H9 (cell line): ENCODE measurements at regions not wholly inside any gene's neighbourhood (a gene's known extent, or its start where the extent isn't known, plus 50 kb on each side); places are given as distances from the start of the nearest gene placed in this dataset.

Source experiments
- DNase-seq: peaks from one replicate; pipeline ENCODE4 v3.0.0-alpha.2; 2017
- H2AFZ ChIP-seq: one replicate; pipeline ENCODE4 v1.6.1; 2013; ENCODE audit warnings: mild to moderate bottlenecking, low read length, control low read depth, moderate library complexity
- H2AK5ac ChIP-seq: 2 replicates; pipeline ENCODE4 v1.6.1; 2013; ENCODE audit warnings: low read length, control low read depth, mixed read lengths; ENCODE audit not compliant: insufficient read length
- H2BK120ac ChIP-seq: one replicate; pipeline ENCODE4 v1.6.1; 2013; ENCODE audit warnings: low read depth, mild to moderate bottlenecking, low read length, control low read depth, inconsistent platforms; ENCODE audit not compliant: poor library complexity, severe bottlenecking
- H2BK12ac ChIP-seq: 2 replicates; pipeline ENCODE4 v1.6.1; 2013; ENCODE audit warnings: low read length, control low read depth, mixed read lengths, low read depth; ENCODE audit not compliant: insufficient read length
- H2BK15ac ChIP-seq: 2 replicates; pipeline ENCODE4 v1.6.1; 2013; ENCODE audit warnings: low read depth, low read length, control low read depth
- H2BK20ac ChIP-seq: one replicate; pipeline ENCODE4 v1.6.1; 2013; ENCODE audit warnings: low read depth, mild to moderate bottlenecking, low read length, control low read depth, inconsistent platforms; ENCODE audit not compliant: poor library complexity, severe bottlenecking
- H2BK5ac ChIP-seq: 2 replicates; pipeline ENCODE4 v1.6.1; 2013; ENCODE audit warnings: low read length, control low read depth, mixed read lengths; ENCODE audit not compliant: insufficient read length
- H3K14ac ChIP-seq: 2 replicates; pipeline ENCODE4 v1.6.1; 2013; ENCODE audit warnings: low read length, control low read depth; ENCODE audit not compliant: insufficient read depth
- H3K18ac ChIP-seq: 2 replicates; pipeline ENCODE4 v1.6.1; 2013; ENCODE audit warnings: low read depth, mild to moderate bottlenecking, mixed read lengths, low read length, control low read depth; ENCODE audit not compliant: insufficient read length
- H3K23ac ChIP-seq: 2 replicates; pipeline ENCODE4 v1.6.1; 2013; ENCODE audit warnings: low read length, control low read depth, mixed read lengths, low read depth; ENCODE audit not compliant: insufficient read length
- H3K23me2 ChIP-seq: 2 replicates; pipeline ENCODE4 v1.6.1; 2013; ENCODE audit warnings: low read depth, mild to moderate bottlenecking, mixed read lengths, low read length, control low read depth; ENCODE audit not compliant: insufficient read length, poor library complexity, severe bottlenecking
- H3K27ac ChIP-seq: 2 replicates; pipeline ENCODE4 v1.5.1; 2013; ENCODE audit warnings: low read length, control low read depth, mixed read lengths, low read depth; ENCODE audit not compliant: insufficient read length
- H3K27me3 ChIP-seq: 2 replicates; pipeline ENCODE4 v1.6.1; 2013; ENCODE audit warnings: low read length, control low read depth, inconsistent platforms; ENCODE audit not compliant: insufficient read depth
- H3K4ac ChIP-seq: 2 replicates; pipeline ENCODE4 v1.6.1; 2013; ENCODE audit warnings: low read depth, mild to moderate bottlenecking, control low read depth, inconsistent platforms, low read length, moderate library complexity
- H3K4me1 ChIP-seq: 2 replicates; pipeline ENCODE4 v1.6.1; 2013; ENCODE audit warnings: low read length, control low read depth, inconsistent platforms; ENCODE audit not compliant: insufficient read depth
- H3K4me2 ChIP-seq: 2 replicates; pipeline ENCODE4 v1.6.1; 2013; ENCODE audit warnings: low read length, control low read depth, mixed read lengths; ENCODE audit not compliant: insufficient read length, insufficient read depth
- H3K56ac ChIP-seq: 2 replicates; pipeline ENCODE4 v1.6.1; 2013; ENCODE audit warnings: low read depth, mild to moderate bottlenecking, mixed read lengths, low read length, control low read depth; ENCODE audit not compliant: insufficient read length
- H3K79me1 ChIP-seq: 2 replicates; pipeline ENCODE4 v1.6.1; 2013; ENCODE audit warnings: low read depth, mild to moderate bottlenecking, moderate library complexity, low read length, control low read depth, inconsistent platforms; ENCODE audit not compliant: insufficient read depth, poor library complexity, severe bottlenecking
- H3K79me2 ChIP-seq: 2 replicates; pipeline ENCODE4 v1.6.1; 2013; ENCODE audit warnings: low read length, control low read depth, inconsistent platforms; ENCODE audit not compliant: insufficient read depth
- H3K9ac ChIP-seq: 2 replicates; pipeline ENCODE4 v1.6.1; 2013; ENCODE audit warnings: low read length, control low read depth, mixed read lengths; ENCODE audit not compliant: insufficient read length; ENCODE audit errors: extremely low read depth
- H3K9me3 ChIP-seq: one replicate; pipeline ENCODE4 v1.6.1; 2013; ENCODE audit warnings: low read depth, low read length, inconsistent platforms; ENCODE audit not compliant: control insufficient read depth
- H3T11ph ChIP-seq: one replicate; pipeline ENCODE4 v1.6.1; 2013; ENCODE audit warnings: mild to moderate bottlenecking, low read length, control low read depth, inconsistent platforms
- H4K20me1 ChIP-seq: one replicate; pipeline ENCODE4 v1.6.1; 2013; ENCODE audit not compliant: control insufficient read depth, insufficient read length, insufficient read depth
- H4K5ac ChIP-seq: 2 replicates; pipeline ENCODE4 v1.6.1; 2013; ENCODE audit warnings: low read depth, mild to moderate bottlenecking, mixed read lengths, low read length, control low read depth; ENCODE audit not compliant: insufficient read length
- H4K8ac ChIP-seq: replicated peaks from 2 replicates; pipeline ENCODE4 v1.6.1; 2013; ENCODE audit warnings: low read length, control low read depth, mixed read lengths, low read depth; ENCODE audit not compliant: insufficient read length
- H4K91ac ChIP-seq: 2 replicates; pipeline ENCODE4 v1.6.1; 2013; ENCODE audit warnings: low read depth, mild to moderate bottlenecking, moderate library complexity, mixed read lengths, low read length, control low read depth; ENCODE audit not compliant: insufficient read length
- H3K27ac Mint-ChIP-seq, 3 experiments: 2 replicates in 2 of 3; 3 replicates in 1 of 3; pipeline ENCODE4 v1.8.0; 2020 to 2021; ENCODE audit warnings: mixed read lengths in 3 of 3, mild to moderate bottlenecking in 1 of 3, moderate library complexity in 1 of 3
- H3K27me3 Mint-ChIP-seq: 2 replicates; pipeline ENCODE4 v1.8.0; 2021; ENCODE audit warnings: low read depth, mild to moderate bottlenecking, moderate library complexity, mixed read lengths
- H3K36me3 Mint-ChIP-seq, 3 experiments: 2 replicates in 2 of 3; 3 replicates in 1 of 3; pipeline ENCODE4 v1.8.0; 2020 to 2021; ENCODE audit warnings: low read depth in 3 of 3, mixed read lengths in 3 of 3; ENCODE audit not compliant: insufficient read depth in 1 of 3
- H3K4me1 Mint-ChIP-seq, 2 experiments: 2 replicates each; pipeline ENCODE4 v1.8.0; 2020; ENCODE audit warnings: mixed read lengths in 2 of 2
- H3K4me3 Mint-ChIP-seq, 2 experiments: 2 replicates in 1 of 2; 3 replicates in 1 of 2; pipeline ENCODE4 v1.8.0; 2020 to 2021; ENCODE audit warnings: mild to moderate bottlenecking in 2 of 2, mixed read lengths in 2 of 2, moderate library complexity in 1 of 2
- H3K9me3 Mint-ChIP-seq, 2 experiments: 2 replicates in 1 of 2; 3 replicates in 1 of 2; pipeline ENCODE4 v1.8.0; 2020; ENCODE audit warnings: mild to moderate bottlenecking in 2 of 2, mixed read lengths in 2 of 2, moderate library complexity in 1 of 2
- WGBS: extraction: QIAGEN DNeasy Blood & Tissue Kit; methylation state at CpG from one replicate; pipeline ENCODE4 v1.1.7; 2013; ENCODE audit warnings: missing lambda C conversion rate, low lambda C conversion rate, mixed read lengths; ENCODE audit not compliant: insufficient read length; ENCODE audit errors: extremely low coverage; 5-methylcytosine and 5-hydroxymethylcytosine counted together
- TF ChIP-seq, protein P1 (sequence below): fragments of 200-600 bp; sonication (generic); conservative IDR thresholded peaks from 3 replicates; pipeline ENCODE4 v1.8.0; 2021; ENCODE audit warnings: antibody characterized with exemption, mild to moderate bottlenecking

- no peak overlapping the region for H2BK15ac ChIP-seq
- no peaks in the 10 kb centered on the region for H3K27me3 ChIP-seq
- Mint-ChIP-seq H3K9me3 (peaks cover 14 to 18% of the 10 kb centered on the region in 2 experiments), H3K36me3 (peaks cover 0 to 8% (median 0%) of the 10 kb centered on the region in 3 experiments; a peak in 1 of 7 replicates), H3K4me1 (peaks cover 6 to 7% of the 10 kb centered on the region in 2 experiments; a peak in 3 of 4 replicates), H3K27ac (no peak overlapping the region), H3K4me3 (no peak overlapping the region), H3K27me3 (no peaks in the 10 kb centered on the region)
- no peak overlapping the region for H3K23ac ChIP-seq
- no peak overlapping the region for H3K4ac ChIP-seq
- no peak overlapping the region for H3K56ac ChIP-seq
- no peak overlapping the region for H2BK20ac ChIP-seq
- no peak overlapping the region for H4K5ac ChIP-seq
- H3K18ac ChIP-seq = no peak overlapping the region
- H2BK5ac ChIP-seq = no peak overlapping the region
- H2BK12ac ChIP-seq = no peak overlapping the region
- no peak overlapping the region for H2BK120ac ChIP-seq
- H4K91ac ChIP-seq = no peak overlapping the region
- no peak overlapping the region for H2AK5ac ChIP-seq
- no peak overlapping the region for H3K4me2 ChIP-seq
- H2AFZ ChIP-seq = no peak overlapping the region
- TF ChIP-seq, protein P1, sequence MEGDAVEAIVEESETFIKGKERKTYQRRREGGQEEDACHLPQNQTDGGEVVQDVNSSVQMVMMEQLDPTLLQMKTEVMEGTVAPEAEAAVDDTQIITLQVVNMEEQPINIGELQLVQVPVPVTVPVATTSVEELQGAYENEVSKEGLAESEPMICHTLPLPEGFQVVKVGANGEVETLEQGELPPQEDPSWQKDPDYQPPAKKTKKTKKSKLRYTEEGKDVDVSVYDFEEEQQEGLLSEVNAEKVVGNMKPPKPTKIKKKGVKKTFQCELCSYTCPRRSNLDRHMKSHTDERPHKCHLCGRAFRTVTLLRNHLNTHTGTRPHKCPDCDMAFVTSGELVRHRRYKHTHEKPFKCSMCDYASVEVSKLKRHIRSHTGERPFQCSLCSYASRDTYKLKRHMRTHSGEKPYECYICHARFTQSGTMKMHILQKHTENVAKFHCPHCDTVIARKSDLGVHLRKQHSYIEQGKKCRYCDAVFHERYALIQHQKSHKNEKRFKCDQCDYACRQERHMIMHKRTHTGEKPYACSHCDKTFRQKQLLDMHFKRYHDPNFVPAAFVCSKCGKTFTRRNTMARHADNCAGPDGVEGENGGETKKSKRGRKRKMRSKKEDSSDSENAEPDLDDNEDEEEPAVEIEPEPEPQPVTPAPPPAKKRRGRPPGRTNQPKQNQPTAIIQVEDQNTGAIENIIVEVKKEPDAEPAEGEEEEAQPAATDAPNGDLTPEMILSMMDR = no peak
- H3K23me2 ChIP-seq = no peaks in the 10 kb centered on the region
- H3K27ac ChIP-seq = no peak overlapping the region
- H3K9ac ChIP-seq = no peak overlapping the region
- H3K9me3 ChIP-seq = no peaks in the 10 kb centered on the region
- no peak overlapping the region for H4K8ac ChIP-seq
- no peaks in the 10 kb centered on the region for H3K79me1 ChIP-seq
- no peaks in the 10 kb centered on the region for H3K79me2 ChIP-seq
- H3K4me1 ChIP-seq = no peaks in the 10 kb centered on the region
- H4K20me1 ChIP-seq = no peaks in the 10 kb centered on the region
- H3T11ph ChIP-seq = no peak overlapping the region
- no CpG with 5 or more reads among the region's 1 CpG for WGBS
- no peak for DNase-seq
- H3K14ac ChIP-seq = no peak overlapping the region
Observed at GRCh38 chr13:48776401-48776800, 122.7 kb downstream of the CYSLTR2 start.
